GM18861 (cell line): ENCODE measurements at regions not wholly inside any gene's neighbourhood (a gene's known extent, or its start where the extent isn't known, plus 50 kb on each side); places are given as distances from the start of the nearest gene placed in this dataset.
"Not testable (repeated sequence)": the region's sequence is repeated elsewhere in the genome, so short reads cannot be mapped to it uniquely, and the experiment has no call there.

Experiments
- ATAC-seq: cut with Tn5 transposase; IDR thresholded peaks from one replicate; pipeline ENCODE4 v1.9.1; 2021; ENCODE audit not compliant: unreplicated experiment

DNA sequence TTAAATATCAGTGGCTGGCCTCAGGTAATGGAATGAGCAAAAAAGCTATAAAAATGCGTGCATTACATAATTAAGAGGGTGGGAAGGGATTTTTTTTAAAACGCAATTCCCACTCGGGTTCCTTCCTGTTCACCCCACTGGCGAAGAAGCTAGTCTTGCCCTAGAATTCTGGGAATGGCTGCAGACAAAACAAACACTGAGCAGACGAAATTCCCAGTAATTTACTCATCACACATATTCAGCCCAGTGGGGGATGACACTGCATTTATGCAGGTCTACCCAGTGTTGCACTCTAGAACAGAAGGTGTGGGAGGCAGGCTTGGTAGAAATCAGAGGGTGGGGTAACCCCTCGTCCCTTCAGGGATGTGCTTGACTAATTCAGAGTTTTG is 2695.0 kb upstream of the DEFB115 start:
- ATAC-seq, result no peak

DNA sequence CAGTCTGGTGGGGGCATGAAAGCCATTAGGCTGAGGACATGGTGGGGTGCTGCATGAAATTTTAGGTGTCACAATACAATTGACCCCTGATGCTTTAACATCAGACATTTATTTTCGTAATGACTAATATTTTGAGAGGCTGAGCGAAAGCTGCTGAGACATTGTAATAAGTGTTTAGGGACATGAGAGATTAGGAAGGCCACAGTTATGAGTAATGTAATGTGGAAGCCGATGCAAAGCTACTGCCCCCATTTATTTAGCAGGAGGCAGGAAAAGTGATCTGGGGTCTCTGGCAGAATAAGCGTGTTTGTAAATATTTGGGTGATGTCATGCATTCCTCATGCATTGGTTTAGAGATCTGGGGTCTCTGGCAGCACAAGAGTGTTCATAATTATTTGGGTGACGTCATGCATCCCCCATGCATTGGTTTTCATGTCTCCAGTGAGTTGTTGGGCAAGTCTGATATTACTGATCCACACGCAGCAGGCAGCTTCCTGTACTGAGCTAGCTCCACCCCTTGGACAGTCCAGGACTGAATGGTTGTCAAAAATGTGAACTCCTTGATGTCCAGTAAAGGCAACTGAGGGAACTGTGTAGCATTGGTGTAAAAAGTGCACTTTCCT is 2694.5 kb upstream of the DEFB115 start:
- not testable (repeated sequence) for ATAC-seq

DNA sequence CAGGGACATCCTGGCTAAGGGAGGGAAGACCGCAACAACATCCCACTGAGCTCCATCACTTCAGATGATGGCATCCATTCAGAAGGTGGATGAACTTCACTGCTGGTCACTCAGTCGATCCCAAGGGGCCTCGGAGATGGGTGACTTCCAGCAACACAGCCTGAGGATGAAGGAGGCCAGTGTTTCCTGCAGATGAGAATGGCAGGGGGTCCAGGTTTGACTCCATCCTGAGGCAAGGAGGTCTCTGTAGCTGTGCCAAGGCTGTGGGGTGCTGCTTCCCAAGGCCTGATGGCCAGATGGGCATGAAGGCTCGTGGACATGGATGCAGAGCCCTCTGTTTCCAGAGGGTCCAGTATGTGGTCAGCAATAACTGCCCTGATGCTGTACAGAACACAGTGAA is 2693.4 kb upstream of the DEFB115 start:
- ATAC-seq, result not testable (repeated sequence)

DNA sequence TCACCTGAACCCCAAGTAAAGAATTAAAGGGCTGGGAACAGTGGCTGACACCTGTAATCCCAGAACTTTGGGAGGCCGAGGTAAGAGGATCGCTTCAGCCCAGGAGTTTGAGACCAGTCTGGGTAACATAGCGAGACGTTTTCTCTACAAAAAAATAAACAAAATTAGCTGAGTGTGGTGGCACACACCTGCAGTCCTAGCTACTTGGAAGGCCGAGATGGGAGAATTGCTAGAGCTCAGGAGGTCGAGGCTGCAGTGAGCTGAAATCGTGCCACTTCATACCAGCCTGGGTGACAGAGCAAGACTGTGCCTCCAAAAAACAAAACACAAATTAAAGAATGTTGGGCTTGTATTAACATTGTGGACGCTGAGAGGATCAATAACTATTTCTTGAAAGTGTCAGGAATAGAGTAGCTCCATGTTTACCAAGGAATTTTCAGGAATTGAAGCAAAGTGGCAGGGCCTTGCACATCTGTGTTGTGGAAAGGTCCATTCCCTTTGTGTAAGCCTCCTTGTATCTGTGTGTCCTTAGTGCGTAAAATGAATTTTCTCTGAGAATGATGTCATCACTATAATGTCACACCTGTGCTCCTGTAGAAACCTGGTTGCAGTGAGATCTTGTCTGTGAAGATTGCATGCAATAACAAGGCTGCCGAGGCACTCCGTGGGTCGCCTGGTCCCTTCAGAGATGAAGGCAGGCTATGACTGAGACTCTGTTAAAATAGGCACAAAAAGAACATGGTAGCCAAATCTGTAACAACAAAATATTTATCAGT is 2692.6 kb upstream of the DEFB115 start:
- not testable (repeated sequence) for ATAC-seq

DNA sequence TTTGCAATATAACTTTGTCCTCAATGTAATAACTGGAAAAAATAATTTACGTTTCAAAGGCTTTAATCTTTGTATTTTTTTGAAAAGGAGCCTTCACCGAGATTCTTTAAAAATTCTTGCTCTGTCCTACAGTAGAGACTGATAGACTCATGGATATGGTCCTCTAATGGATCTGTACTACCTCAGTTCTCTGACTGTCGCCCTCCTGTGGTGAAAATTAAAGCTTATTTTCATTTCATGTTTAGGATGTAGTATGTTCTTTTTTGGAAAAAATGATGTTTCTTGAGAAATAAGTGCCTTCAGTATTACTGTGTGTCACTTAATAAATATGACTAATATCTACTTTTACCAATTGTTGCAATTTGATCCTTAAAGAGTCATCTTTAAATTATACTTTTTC is 2681.5 kb upstream of the DEFB115 start:
- not testable (repeated sequence) for ATAC-seq

DNA sequence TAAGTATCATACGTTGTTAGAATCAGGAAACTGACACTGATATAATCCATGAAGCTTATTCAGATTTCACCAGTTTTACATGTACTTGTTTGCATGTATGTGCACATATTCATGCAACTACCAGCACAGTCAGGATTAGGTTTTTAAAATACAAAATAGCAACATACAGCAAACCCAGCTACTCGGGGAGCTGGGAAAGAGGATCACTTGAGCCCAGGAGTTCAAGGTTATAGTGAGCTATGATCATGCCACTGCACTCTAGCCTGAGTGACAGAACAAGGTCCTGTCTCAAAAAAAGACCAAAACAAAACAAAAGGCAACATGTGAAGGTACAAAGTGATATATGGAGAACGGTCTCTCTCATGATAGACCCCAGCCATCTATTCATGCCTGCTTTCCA is 2665.8 kb upstream of the DEFB115 start:
- ATAC-seq, result not testable (repeated sequence)

DNA sequence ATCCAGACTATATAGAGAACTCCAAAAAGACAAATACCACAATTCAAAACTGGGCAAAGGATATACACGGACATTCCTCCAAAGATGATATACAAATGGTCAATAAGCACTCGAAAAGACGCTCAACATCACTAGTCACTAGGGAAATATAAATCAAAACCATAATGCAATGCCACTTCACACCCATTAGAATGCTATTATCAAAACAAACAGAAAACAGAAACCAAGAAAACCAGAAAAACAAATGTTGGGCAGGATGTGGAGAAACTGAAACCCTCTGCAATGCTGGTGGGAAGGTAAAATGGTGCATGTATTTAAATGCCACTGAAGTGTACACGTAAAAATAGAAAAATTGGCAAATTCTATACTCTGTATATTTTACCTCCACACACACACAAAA is 2664.1 kb upstream of the DEFB115 start:
- ATAC-seq, result not testable (repeated sequence)

DNA sequence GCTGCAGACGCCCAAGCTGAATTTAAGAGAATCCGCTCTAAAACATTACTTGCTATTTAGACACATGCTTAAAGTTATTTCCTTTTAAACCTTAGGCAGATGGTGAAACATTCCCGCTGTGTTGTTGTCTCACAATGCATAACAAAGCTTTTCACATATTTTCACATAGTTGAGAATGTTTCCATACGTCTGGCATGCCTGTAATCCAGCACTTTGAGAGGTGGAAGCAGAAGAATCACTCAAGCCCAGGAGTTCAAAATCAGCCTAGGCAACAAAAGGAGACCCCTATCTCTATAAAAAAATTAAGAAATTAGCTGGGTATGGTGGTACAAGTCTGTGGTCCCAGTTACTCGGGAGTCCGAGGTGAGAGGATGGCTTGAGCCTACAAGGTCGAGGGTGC is 2663.0 kb upstream of the DEFB115 start:
- ATAC-seq, result not testable (repeated sequence)

DNA sequence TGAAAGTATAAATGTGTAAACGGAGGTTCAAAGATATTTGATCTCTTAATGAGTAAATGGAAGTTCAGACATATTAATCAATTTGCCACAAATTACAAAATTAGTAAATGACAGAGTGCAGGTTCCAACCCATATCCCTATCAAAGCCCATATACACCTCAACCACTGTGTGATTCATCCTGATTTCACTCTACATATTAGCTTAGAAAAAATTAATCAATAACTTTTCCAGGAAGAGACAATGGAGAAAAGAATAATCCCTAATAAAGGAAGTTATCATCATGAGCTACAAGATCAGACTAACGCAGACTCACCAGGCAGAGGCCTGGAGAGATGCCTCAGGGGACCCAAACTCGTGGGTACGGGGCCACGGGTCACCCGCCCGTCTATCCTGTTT is 2655.5 kb upstream of the DEFB115 start:
- ATAC-seq, result not testable (repeated sequence)

DNA sequence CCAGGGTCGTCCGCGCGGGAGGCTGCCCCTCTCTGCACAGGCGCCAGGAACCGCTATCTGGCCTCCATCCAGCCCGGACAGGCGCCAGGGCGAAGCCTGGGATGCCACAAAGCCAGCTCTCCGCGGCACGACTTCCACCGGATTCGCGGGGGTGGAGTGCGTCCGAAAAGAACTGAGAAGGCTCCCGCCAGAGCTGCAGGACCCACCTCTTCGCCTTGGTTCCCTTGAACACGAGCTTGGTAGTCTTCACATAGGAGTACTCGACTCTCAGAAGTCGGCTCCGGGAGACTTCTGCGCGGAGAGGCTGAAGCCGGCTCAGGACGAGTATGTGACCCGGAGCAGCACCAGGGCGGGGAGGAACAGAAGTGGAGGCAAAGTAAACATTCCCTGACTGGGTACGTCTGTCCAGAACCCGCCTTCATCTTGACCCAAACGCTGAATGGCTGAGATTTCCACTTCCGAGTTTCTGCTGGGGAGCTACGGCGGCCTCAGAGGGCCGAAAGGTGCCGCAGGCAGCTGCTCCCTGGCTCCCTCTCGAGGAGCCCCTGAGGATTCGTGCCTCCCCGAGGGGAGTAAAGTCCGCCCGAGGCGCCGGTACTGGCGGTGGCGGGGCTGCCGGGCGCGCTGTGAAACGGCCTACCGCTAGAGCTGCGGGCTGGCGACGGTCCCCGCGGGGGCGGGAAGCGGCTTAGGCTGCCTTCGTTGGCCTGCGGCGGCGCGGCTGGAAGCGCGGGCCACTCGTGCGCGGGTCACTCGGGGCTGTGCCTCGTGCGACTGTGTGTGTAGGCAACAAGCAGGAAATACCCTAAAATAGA is 2654.9 kb upstream of the DEFB115 start:
- peak; percentile 100 for ATAC-seq

DNA sequence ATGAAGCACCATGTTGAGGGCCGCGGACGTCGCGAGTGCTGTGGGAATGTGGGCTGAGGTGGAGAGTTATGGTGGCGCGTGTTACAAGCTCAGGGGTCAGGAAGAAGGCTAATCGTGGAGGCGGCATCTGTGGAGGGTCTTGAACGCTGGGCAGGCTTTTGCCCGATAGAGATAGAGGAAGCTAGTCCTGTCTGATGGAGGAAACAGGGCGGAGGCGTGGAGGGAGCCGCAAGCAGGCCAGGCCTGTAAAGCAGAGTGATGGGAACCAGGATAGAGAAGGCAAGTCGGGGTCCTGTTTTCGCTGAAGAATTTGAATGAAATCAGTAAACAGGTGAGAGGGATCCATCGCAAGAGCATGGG is 2654.3 kb upstream of the DEFB115 start:
- ATAC-seq, result not testable (repeated sequence)

DNA sequence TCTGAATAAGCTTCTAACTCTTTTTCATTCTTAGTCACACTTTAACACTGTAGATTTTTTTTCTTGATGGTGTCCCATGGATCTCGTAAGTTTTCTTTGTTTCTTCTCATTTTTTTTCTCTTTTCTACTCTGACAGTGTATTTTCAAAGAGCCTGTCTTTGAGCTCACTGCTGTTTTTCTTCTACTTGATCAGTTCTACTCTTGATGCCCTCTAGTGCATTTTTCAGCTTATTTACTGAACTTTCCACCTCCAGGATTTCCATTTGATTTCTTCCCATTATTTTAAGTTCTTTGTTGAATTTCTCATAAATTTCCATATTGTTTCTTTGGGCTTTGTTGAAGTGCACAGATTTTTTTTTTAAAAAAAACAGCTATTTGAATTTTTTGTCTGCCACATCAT is 2641.1 kb upstream of the DEFB115 start:
- no peak for ATAC-seq

DNA sequence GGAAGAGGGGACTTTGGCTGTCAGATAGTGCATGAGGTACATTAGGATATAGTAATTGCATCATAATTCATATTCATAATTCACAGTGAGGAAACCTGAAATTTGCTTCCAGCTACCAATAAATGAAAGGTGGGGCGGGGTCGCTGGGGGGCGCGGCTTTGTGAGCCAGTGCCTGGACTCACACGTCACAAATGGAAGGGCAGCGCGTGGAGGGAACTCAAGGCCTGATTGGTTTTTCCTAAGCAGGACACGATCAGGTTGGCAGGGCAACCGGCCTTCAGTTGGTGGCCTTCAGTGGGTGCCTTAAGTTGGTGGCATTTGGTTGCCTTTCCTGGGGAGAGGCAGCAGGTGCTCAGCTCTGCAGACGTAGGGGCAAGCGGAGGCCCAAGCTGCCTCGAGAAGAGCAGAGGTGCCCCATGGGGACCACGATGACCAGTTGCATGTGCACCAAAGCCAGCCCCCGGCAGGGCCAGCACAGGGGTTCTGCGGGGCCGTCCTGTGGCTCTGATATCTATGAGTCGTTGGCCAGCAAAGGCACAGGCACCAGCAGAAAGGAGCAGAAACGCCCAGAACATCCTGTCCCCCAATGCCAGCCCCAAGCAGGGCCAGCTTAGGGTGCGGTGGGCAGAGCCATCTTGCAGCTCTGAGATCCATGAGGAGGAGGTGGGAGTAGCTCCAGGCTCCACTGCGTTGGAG is 2637.4 kb upstream of the DEFB115 start:
- not testable (repeated sequence) for ATAC-seq

DNA sequence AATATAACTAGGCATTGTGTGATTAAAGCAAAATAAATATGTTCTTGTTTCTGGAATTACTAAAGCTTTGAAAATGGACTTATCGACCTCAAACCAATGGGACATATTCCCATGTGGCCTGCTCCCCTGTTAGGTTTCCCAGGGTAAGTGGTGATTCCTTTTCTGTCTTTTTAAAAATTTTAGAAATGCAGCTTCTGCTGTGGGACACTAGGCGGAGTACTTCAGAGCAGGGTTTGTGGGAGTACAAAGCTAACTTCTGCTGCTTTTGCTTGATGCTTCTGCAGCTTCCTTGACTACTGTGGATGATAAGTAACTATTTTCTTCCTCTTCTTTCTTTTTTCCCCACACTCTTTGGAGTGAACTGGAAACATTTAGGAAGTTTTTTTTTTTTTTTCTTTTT is 2632.4 kb upstream of the DEFB115 start:
- not testable (repeated sequence) for ATAC-seq

DNA sequence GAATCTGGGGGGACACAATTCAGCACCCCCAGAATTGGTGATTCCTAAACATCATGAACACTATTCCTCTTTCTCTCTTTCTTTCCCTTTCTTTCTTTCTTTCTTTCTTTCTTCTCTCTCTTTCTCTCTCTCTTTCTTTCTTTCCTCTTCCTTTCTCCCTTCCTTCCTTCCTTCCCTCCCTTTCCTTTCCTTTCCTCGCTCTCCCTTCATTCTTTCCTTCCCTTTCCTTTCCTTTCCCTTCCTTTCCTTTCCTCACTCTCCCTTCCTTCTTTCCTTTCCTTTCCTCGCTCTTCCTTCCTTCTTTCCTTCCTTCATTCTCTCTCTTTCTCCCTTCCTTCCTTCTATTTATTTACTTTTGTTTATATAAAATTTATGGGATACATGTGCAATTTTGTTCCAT is 2616.6 kb upstream of the DEFB115 start:
- ATAC-seq, result not testable (repeated sequence)
